ENCODE measurements at regions not wholly inside any gene's neighbourhood (a gene's known extent, or its start where the extent isn't known, plus 50 kb on each side); places are given as distances from the start of the nearest gene placed in this dataset.

GRCh38 chr21:29436143-29436542, 137.4 kb downstream of the BACH1 start:
- TF ChIP-seq CTCF (IDR thresholded peaks at IDR 0.05) (no peak), POLR2AphosphoS5 (IDR thresholded peaks at IDR 0.05) (no peak), POLR2A (IDR thresholded peaks at IDR 0.05) (no peak), EP300 (IDR thresholded peaks at IDR 0.05) (no peak)
